Tibial nerve (tissue), 4 donors: ENCODE measurements at regions not wholly inside any gene's neighbourhood (a gene's known extent, or its start where the extent isn't known, plus 50 kb on each side); places are given as distances from the start of the nearest gene placed in this dataset.

Experiments used
- CTCF ChIP-seq, 5 experiments: fragments of 200-600 bp in 3 of 5; fragments of 450-650 bp in 2 of 5; sonication (generic) in 3 of 5; IDR thresholded peaks; one replicate each; pipeline ENCODE4 v1.5.1; 2016 to 2019; ENCODE audit warnings: antibody characterized with exemption in 5 of 5, mild to moderate bottlenecking in 3 of 5, moderate library complexity in 2 of 5
- EP300 ChIP-seq, 2 donors: sonication (generic); formaldehyde crosslinking; IDR thresholded peaks; one replicate each; pipeline ENCODE4 v1.6.1; 2017; ENCODE audit warnings: antibody characterized with exemption in 2 of 2, mild to moderate bottlenecking in 1 of 2
- POLR2A ChIP-seq, 2 donors: fragments of 450-650 bp; IDR thresholded peaks; one replicate each; pipeline ENCODE4 v1.6.1; 2017; ENCODE audit warnings: antibody characterized with exemption in 2 of 2, mild to moderate bottlenecking in 2 of 2, moderate library complexity in 2 of 2

- no peak for TF ChIP-seq CTCF (IDR thresholded peaks at IDR 0.05)
- no peak for TF ChIP-seq POLR2A (IDR thresholded peaks at IDR 0.05)
- no peak for TF ChIP-seq EP300 (IDR thresholded peaks at IDR 0.05)
These were observed 230.8 kb downstream of the NUAK1 start for GRCh38 chr12:105907982-105908381.
